ENCODE measurements at regions not wholly inside any gene's neighbourhood (a gene's known extent, or its start where the extent isn't known, plus 50 kb on each side); places are given as distances from the start of the nearest gene placed in this dataset.
"Not testable (repeated sequence)": the region's sequence is repeated elsewhere in the genome, so short reads cannot be mapped to it uniquely, and the experiment has no call there.

GRCh38 chr1:43108080-43108479, 64.0 kb downstream of the EBNA1BP2 start:
- no peak for DNase-seq (ENCODE audit: low read depth)
- TF ChIP-seq CTCF (conservative IDR thresholded peaks at IDR 0.05; ENCODE audit: control insufficient read depth, insufficient read depth, low read depth, low read length): no peak
- H3K4me3 ChIP-seq (ENCODE audit: control insufficient read depth, low read depth, low read length): no peak overlapping the region

- no peak overlapping the region for H3K4me3 ChIP-seq (ENCODE audit: control insufficient read depth, low read depth, low read length)
- no peak for DNase-seq (ENCODE audit: low read depth)
- no peak for TF ChIP-seq CTCF (conservative IDR thresholded peaks at IDR 0.05; ENCODE audit: control insufficient read depth, insufficient read depth, low read depth, low read length)
Observed at GRCh38 chr1:43107664-43108063, 64.4 kb downstream of the EBNA1BP2 start.

GRCh38 chr1:43104027-43104763, 67.9 kb downstream of the EBNA1BP2 start:
- no peak for TF ChIP-seq CTCF (conservative IDR thresholded peaks at IDR 0.05; ENCODE audit: control insufficient read depth, insufficient read depth, low read depth, low read length)
- DNase-seq (ENCODE audit: low read depth): no peak
- H3K4me3 ChIP-seq (ENCODE audit: control insufficient read depth, low read depth, low read length): no peak overlapping the region

- no peak for DNase-seq (ENCODE audit: low read depth)
- TF ChIP-seq CTCF (conservative IDR thresholded peaks at IDR 0.05; ENCODE audit: control insufficient read depth, insufficient read depth, low read depth, low read length): no peak
- no peak overlapping the region for H3K4me3 ChIP-seq (ENCODE audit: control insufficient read depth, low read depth, low read length)
Observed at GRCh38 chr1:43101061-43101460, 71.0 kb downstream of the EBNA1BP2 start.

DNA sequence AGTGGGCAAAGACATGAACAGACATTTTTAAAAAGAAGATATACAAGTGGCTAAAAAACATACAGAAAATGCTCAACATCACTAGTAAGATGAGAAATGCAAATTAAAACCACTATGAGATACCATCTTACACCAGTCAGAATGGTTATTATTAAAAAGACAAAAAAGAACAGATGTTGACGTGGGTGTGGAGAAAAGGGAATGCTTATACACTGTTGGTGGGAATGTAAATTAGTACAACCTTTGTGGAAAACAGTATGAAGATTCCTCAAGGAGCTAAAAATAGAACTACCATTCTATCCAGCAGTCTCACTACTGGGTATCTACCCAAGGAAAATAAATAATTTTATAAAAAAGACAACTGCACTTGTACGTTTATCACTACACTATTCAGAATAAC, 73.9 kb downstream of the EBNA1BP2 start:
- no peak for DNase-seq (ENCODE audit: low read depth)
- no peak for TF ChIP-seq CTCF (conservative IDR thresholded peaks at IDR 0.05; ENCODE audit: control insufficient read depth, insufficient read depth, low read depth, low read length)
- no peak overlapping the region for H3K4me3 ChIP-seq (ENCODE audit: control insufficient read depth, low read depth, low read length)

DNA sequence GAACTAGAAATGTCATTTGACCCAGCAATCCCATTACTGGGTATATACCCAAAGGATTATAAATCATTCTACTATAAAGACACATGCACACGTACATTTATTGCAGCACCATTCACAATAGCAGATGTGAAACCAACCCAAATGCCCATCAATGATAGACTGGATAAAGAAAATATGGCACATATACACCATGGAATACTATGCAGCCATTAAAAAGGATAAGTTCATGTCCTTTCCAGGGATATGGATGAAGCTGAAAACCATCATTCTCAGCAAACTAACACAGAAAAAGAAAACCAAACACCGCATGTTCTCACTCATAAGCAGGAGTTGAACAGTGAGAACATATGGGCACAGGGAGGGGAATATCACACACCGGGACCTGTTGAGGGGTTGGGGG, 75.6 kb downstream of the EBNA1BP2 start:
- not testable (repeated sequence) for DNase-seq (ENCODE audit: low read depth); H3K4me3 ChIP-seq (ENCODE audit: control insufficient read depth, low read depth, low read length)

GRCh38 chr1:43090812-43091211, 81.3 kb downstream of the EBNA1BP2 start:
- DNase-seq (ENCODE audit: low read depth); H3K4me3 ChIP-seq (ENCODE audit: control insufficient read depth, low read depth, low read length): not testable (repeated sequence)

GRCh38 chr1:43090157-43090556, 81.9 kb downstream of the EBNA1BP2 start:
- H3K4me3 ChIP-seq (ENCODE audit: control insufficient read depth, low read depth, low read length); DNase-seq (ENCODE audit: low read depth): not testable (repeated sequence)
